GM18907 (cell line): ENCODE measurements at regions not wholly inside any gene's neighbourhood (a gene's known extent, or its start where the extent isn't known, plus 50 kb on each side); places are given as distances from the start of the nearest gene placed in this dataset.
"Not testable (repeated sequence)": the region's sequence is repeated elsewhere in the genome, so short reads cannot be mapped to it uniquely, and the experiment has no call there.

Experiments used
- ATAC-seq: cut with Tn5 transposase; IDR thresholded peaks from one replicate; pipeline ENCODE4 v1.9.1; 2021; ENCODE audit warnings: mild to moderate bottlenecking, moderate library complexity; ENCODE audit not compliant: unreplicated experiment

DNA sequence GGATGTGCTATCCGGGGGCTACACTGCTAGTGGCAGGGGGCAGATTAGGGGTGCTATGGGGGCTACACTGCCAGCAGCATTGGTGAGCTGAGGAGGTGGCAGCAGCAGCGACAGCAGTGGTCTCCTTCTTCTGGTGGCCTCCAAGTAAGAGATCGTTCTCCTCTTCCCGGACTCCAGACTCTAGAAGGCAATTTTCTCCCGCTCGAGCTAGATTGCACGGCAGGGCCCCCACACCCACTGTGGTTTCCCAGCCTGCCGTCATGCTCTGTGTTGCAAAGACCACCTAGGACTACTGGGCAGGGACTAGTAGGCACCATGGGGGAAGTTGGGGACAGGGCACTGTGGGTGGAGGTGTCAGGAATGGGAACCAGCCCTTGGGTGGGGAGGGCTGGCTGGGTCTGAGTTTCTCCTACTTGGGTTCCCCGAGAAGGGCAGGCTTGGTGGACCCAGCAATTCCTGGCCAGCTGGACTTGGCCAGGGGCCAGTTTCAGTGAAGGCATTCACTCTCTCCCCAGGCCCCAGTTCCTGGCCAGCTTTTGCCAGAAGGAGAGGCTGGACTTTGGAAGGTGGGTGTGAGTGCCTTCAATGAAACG is 203.4 kb upstream of the WSB1 start:
- ATAC-seq = not testable (repeated sequence)

DNA sequence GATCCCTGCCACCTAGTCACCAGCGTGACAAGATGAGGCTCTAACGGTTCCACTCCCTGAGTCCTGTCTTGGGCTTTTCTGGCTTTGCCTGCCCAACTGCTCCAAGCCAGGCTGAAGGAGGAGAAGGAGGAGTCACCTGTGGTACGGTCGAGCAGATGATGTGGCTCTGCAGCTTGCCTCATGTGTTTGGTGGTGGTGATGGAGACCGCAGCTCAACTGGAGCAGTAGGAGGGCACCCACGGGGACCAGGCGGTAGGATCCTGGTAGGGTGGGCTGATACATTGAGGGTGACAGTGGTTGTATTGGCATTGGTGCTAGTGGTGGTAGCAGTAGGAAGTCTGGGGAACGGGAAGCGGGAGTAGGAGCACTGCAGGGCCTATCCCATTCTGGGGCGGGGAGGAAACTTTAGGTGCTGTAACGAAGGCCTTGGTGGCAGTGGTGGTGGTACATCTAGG is 202.8 kb upstream of the WSB1 start:
- no peak for ATAC-seq

- ATAC-seq = not testable (repeated sequence)
These were observed 199.7 kb upstream of the WSB1 start for GRCh38 chr17:27094179-27094578.

DNA sequence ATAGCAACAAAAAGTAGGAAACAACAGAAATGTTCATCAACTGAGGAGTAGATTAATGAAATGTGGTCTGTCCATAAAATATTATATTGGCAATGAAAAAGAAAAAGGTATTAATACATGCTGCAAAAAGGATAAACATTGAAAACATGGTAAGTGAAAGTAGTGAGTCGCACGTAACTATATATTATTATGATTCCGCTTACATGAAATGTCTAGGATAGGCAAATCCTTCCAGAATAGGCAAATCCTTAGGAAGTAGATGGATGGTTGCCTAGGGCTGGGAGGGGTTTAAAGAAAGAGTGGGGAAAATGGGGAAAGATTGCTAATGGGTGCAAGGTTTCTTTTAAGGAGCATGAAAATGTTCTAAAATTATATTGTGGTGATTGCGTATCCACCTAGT is 198.1 kb upstream of the WSB1 start:
- not testable (repeated sequence) for ATAC-seq

- ATAC-seq = not testable (repeated sequence)
These were observed 194.6 kb upstream of the WSB1 start for GRCh38 chr17:27099266-27099665.

GRCh38 chr17:27104605-27105221 is 189.2 kb upstream of the WSB1 start:
- ATAC-seq = not testable (repeated sequence)

GRCh38 chr17:27105636-27106035 is 188.3 kb upstream of the WSB1 start:
- ATAC-seq = no peak

- ATAC-seq = no peak
These were observed 187.4 kb upstream of the WSB1 start for GRCh38 chr17:27106347-27106981.

- ATAC-seq = no peak
These were observed 186.9 kb upstream of the WSB1 start for GRCh38 chr17:27106982-27107360.

DNA sequence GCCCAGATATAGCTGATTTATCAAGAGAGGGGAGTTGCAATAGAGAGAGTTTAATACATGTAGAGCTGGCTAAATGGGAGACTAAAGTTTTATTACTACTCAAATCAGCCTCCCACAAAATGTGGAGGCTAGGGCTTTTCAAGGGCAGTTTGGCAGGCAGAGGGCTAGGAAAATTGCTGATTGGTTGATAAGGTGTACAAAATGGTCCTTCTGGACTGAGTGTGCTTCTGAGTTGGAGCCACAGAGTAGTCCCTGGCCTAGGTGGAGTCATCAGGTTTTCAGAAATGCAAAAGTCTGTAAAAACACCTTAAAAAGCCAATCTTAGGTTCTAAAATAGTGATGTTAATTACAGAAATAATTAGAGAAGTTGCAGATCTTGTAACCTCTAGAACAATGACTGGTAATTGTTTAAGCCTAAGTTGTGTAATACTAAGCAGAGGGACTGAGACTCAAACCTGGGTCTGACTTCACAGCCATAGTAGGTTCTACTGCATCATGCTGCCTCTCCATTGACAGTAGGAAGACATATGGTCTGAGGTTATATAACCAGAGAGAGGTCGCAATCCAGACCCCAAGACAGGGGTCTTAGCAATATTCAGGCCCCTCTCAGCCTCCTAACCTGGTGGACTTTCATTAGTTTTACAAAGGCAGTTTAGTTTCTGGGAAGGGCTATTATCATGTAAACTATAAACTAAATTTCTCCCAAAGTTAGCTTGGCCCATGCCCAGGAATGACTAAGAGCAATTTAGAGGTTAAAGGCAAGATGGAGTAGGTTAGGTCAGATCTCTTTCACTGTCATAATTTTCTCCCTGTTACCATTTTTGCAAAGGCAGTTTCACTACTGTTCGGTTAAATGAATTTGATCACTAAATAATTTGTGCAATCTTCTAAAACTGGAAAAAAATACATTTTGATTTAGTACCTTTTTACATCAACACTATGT is 186.3 kb upstream of the WSB1 start:
- ATAC-seq = not testable (repeated sequence)

- no peak for ATAC-seq
These were observed 184.6 kb upstream of the WSB1 start for GRCh38 chr17:27109346-27109745.

DNA sequence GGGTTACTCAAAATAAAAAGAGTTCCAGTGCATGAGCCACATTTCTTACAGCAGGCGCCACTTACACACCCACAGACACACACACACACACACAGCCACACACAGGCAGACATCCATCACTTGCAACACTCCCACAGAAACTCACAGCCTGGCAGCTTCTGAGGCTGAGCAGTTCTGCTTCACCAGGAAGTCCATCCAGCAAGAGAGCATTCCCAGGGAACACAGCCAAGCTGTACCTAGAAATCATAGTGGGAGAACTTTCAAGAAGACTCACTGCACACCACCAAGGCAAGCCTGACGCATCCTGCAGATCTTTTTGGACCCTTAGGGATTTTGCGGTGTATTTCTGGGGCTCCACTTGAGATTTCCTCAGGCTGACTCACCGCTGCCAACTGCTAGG is 140.9 kb upstream of the WSB1 start:
- ATAC-seq = no peak

DNA sequence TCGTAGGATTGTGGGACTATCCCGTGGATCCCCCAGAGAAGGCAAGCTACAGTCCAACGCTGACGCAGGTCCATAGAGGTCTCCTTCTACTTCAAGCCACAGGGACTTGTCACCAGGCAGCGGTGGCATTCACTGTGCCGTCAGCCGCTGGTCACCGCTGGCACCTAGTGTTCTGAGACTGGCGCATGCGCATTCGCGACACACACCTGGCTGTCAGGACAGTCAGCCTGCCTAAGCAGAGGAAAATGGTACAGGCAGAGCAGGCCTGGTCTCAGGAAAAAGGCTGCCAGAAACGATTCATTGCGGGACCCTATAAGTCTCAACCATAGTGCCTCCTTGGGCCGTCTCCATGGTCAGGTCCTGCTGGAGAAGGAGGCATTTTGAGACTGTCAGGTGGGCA is 138.0 kb upstream of the WSB1 start:
- no peak for ATAC-seq

DNA sequence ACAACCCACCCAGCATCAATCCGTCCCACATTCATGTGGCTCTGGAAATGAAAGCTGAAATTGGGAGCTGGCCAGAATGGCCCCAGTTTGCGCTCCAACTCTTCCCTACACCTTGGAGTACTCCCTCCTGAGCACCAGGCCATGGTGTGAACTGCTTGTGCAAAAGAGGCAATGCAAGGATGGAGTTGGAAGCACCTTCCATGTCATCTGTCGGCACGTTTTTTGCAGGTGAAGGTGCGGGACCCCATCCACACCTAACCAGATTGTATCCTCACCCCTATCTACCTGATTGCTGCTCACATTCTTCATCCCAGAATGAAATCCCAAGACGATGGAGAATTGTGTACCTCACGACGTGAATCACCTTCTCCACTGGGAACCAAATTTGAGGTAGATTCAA is 136.6 kb upstream of the WSB1 start:
- no peak for ATAC-seq

DNA sequence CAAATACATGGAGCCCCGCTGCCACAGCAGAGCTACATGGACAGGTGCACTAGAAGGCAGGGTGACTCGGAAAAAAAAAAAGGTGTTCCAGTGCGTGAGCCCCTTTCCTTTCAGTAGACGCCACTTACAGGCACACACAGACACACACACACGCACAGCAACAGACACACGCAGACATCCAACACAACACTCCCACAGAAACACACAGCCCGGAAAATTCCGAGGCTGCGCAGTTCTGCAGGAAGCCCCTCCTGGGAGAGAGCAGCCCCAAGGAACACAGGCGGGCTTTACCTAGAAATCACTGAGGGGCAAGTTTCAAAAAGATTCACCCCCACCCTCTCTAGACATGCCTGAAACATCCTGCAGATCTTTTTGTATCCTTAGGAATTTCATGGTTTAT is 136.0 kb upstream of the WSB1 start:
- ATAC-seq = no peak

- no peak for ATAC-seq
These were observed 135.5 kb upstream of the WSB1 start for GRCh38 chr17:27158382-27158781.

GRCh38 chr17:27180322-27180721 is 113.6 kb upstream of the WSB1 start:
- no peak for ATAC-seq

DNA sequence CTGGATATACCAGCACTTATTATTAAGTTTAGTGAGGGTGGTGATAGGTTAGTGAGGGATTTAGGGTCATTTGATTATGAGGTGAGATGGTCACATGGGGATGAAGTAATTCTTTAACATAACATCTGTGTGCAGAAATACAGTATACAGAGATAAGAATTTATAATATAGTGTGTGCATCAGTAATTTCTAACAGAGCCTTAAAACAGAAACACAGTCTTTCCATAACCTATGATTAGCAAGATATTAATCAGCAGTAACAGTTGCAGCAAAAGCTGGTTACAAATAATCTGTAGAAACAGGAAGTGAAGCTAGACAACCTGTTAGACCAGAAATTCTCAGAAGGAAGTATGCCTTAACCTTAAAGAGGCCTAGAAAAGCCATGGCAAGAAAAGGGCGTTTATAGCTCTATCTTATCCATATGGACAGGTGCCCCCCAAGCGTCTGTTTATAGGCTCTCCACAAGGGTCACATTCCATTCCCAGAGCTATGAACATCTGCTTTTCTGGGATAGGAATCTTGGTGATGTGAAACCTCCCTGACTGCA is 112.5 kb upstream of the WSB1 start:
- ATAC-seq = not testable (repeated sequence)

- ATAC-seq = no peak
These were observed 112.0 kb upstream of the WSB1 start for GRCh38 chr17:27181935-27182334.

DNA sequence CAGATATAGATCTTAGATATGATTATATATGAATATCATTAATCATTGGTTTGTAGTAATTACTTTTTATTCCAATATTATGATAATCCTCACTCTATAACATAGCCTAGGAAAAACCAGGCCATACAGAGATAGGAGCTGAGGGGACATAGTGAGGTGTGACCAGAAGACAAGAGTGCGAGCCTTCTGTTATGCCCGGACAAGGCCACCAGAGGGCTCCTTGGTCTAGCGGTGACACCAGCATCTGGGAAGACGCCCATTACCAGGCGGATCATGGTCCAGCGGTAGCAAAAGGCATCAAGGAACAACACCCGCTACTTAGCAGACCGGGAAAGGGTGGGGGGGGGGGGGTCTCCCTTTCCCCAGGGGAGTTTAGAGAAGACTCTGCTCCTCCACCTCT is 96.4 kb upstream of the WSB1 start:
- not testable (repeated sequence) for ATAC-seq

DNA sequence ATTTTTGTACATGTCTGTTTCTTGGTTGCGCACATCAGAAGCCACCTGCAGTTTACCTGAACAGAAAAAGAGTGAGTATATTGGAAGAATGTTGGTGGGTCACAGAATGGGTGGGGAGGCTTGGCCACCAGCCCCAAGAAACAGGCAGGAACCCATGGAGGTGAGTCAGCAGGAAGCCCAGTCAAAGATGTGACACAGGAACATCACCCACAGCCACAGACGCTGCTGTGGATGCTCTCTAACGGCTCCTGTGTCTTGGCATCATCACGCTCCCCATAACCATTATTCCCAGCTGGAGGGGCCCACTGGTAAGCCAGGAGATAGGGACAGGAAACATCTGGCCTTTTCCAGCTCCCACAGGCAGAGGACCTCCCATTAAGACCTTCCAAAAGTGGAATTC is 94.0 kb upstream of the WSB1 start:
- ATAC-seq = no peak
